CD4-positive, alpha-beta T cell (primary cell): ENCODE measurements at regions not wholly inside any gene's neighbourhood (a gene's known extent, or its start where the extent isn't known, plus 50 kb on each side); places are given as distances from the start of the nearest gene placed in this dataset.

Experiments
- ATAC-seq: fragments of 200-7000 bp; cut with Tn5 transposase; one replicate; pipeline ENCODE4 v1.10.0; 2022; ENCODE audit warnings: mild to moderate bottlenecking; ENCODE audit not compliant: poor library complexity
- CTCF ChIA-PET: fragments of 350-600 bp; sonication (Branson Sonifier 250); formaldehyde crosslinking; loops from one replicate; lab custom pipeline; 2021; ENCODE audit warnings: antibody characterized with exemption, inconsistent platforms; lab: Charles Lee
- POLR2A ChIA-PET: fragments of 350-600 bp; sonication (Branson Sonifier 250); formaldehyde crosslinking; loops from one replicate; lab custom pipeline; 2021; ENCODE audit warnings: antibody characterized with exemption, inconsistent platforms; lab: Charles Lee
- DNase-seq, 14 experiments: peaks; one replicate each; pipeline ENCODE4 v3.0.0-alpha.2; 2013 to 2020; ENCODE audit warnings: mixed read lengths in 2 of 14
- H3K27ac ChIP-seq, 2 donors: one replicate each; pipeline versions ENCODE4 v1.5.1 to v1.7.0; 2013; ENCODE audit warnings: low read length in 2 of 2, low read depth in 1 of 2, mild to moderate bottlenecking in 1 of 2
- H3K27me3 ChIP-seq, 2 experiments: 1 replicate in 1 of 2; 2 replicates in 1 of 2; pipeline versions ENCODE4 v1.6.1 to v1.7.0; 2013; ENCODE audit warnings: low read length in 2 of 2, control low read depth in 1 of 2, mild to moderate bottlenecking in 1 of 2, moderate library complexity in 1 of 2; ENCODE audit not compliant: insufficient read depth in 2 of 2, control insufficient read depth in 1 of 2
- H3K36me3 ChIP-seq: one replicate; pipeline ENCODE4 v1.6.1; 2013; ENCODE audit warnings: low read length, control low read depth; ENCODE audit not compliant: insufficient read depth
- H3K4me1 ChIP-seq: one replicate; pipeline ENCODE4 v1.6.1; 2013; ENCODE audit warnings: low read length, control low read depth; ENCODE audit not compliant: insufficient read depth
- H3K4me3 ChIP-seq: one replicate; pipeline ENCODE4 v1.5.1; 2013; ENCODE audit warnings: mild to moderate bottlenecking, low read length, moderate library complexity
- H3K9me3 ChIP-seq, 2 experiments: 1 replicate in 1 of 2; 2 replicates in 1 of 2; pipeline versions ENCODE4 v1.6.1 to v1.7.0; 2013; ENCODE audit warnings: low read length in 2 of 2, mild to moderate bottlenecking in 2 of 2, control low read depth in 1 of 2, moderate library complexity in 1 of 2; ENCODE audit not compliant: control insufficient read depth in 1 of 2, insufficient read depth in 1 of 2
- H3K27ac Mint-ChIP-seq: one replicate; pipeline ENCODE4 v1.8.0; 2020; ENCODE audit warnings: mixed read lengths
- H3K27me3 Mint-ChIP-seq: one replicate; pipeline ENCODE4 v1.8.0; 2021; ENCODE audit warnings: mixed read lengths
- H3K36me3 Mint-ChIP-seq: one replicate; pipeline ENCODE4 v1.8.0; 2021; ENCODE audit warnings: low read depth, mixed read lengths
- H3K4me1 Mint-ChIP-seq: one replicate; pipeline ENCODE4 v1.8.0; 2021; ENCODE audit warnings: low read depth, mixed read lengths
- H3K4me3 Mint-ChIP-seq: one replicate; pipeline ENCODE4 v1.8.0; 2020; ENCODE audit warnings: mild to moderate bottlenecking, mixed read lengths
- H3K9me3 Mint-ChIP-seq: one replicate; pipeline ENCODE4 v1.8.0; 2020; ENCODE audit warnings: mixed read lengths
- CTCF ChIP-seq: fragments of 200-600 bp; IDR thresholded peaks from one replicate; pipeline ENCODE4 v1.8.0; 2022; ENCODE audit warnings: antibody characterized with exemption, mild to moderate bottlenecking
- intact Hi-C, 2 experiments: fragments of 100-400 bp; cut with DNase I in 1 of 2; cut with micrococcal nuclease in 1 of 2; formaldehyde crosslinking; loops; one replicate each; pipeline versions ENCODE4 v1.15.1 to v1.9.0; 2023 to 2025; cut with DNase I, micrococcal nuclease

- Mint-ChIP-seq H3K36me3 (no peaks in the 10 kb centered on the region), H3K4me1 (no peaks in the 10 kb centered on the region), H3K9me3 (no peaks in the 10 kb centered on the region), H3K27me3 (no peaks in the 10 kb centered on the region), H3K27ac (no peak overlapping the region), H3K4me3 (no peak overlapping the region)
- Histone ChIP-seq H3K4me3 (no peak overlapping the region), H3K36me3 (no peaks in the 10 kb centered on the region), H3K4me1 (no peaks in the 10 kb centered on the region), H3K9me3 (no peaks in the 10 kb centered on the region), H3K27ac (no peak overlapping the region), H3K27me3 (no peaks in the 10 kb centered on the region)
- ATAC-seq (no peak), DNase-seq (no peak)
- CTCF ChIA-PET: no interaction called here
- POLR2A ChIA-PET: no interaction called here
- no peak for TF ChIP-seq CTCF
- intact Hi-C loops: no loop called here
Measured at GRCh38 chr5:57698802-57699201, 216.2 kb upstream of the ACTBL2 start.

GRCh38 chr5:57698086-57698485 lies 215.5 kb upstream of the ACTBL2 start:
- H3K27me3 Mint-ChIP-seq: no peaks in the 10 kb centered on the region
- no peaks in the 10 kb centered on the region for H3K36me3 ChIP-seq
- ATAC-seq (no peak), DNase-seq (no peak)
- intact Hi-C loops: no loop called here
- H3K4me1 ChIP-seq: no peaks in the 10 kb centered on the region
- ChIA-PET POLR2A (no interaction called here), CTCF (no interaction called here)
- TF ChIP-seq CTCF: no peak
- H3K27ac ChIP-seq: no peak overlapping the region
- H3K27ac Mint-ChIP-seq: no peak overlapping the region
- H3K9me3 ChIP-seq: no peaks in the 10 kb centered on the region
- no peaks in the 10 kb centered on the region for H3K36me3 Mint-ChIP-seq
- no peaks in the 10 kb centered on the region for H3K27me3 ChIP-seq
- no peaks in the 10 kb centered on the region for H3K4me1 Mint-ChIP-seq
- H3K9me3 Mint-ChIP-seq: no peaks in the 10 kb centered on the region
- no peak overlapping the region for H3K4me3 ChIP-seq
- no peak overlapping the region for H3K4me3 Mint-ChIP-seq

GRCh38 chr5:57696825-57697570 lies 214.4 kb upstream of the ACTBL2 start:
- H3K36me3 ChIP-seq: no peaks in the 10 kb centered on the region
- no peak overlapping the region for H3K4me3 Mint-ChIP-seq
- no peaks in the 10 kb centered on the region for H3K4me1 ChIP-seq
- no peaks in the 10 kb centered on the region for H3K27me3 Mint-ChIP-seq
- intact Hi-C loops: no loop called here
- H3K27ac Mint-ChIP-seq: no peak overlapping the region
- POLR2A ChIA-PET: no interaction called here
- H3K4me1 Mint-ChIP-seq: no peaks in the 10 kb centered on the region
- no peaks in the 10 kb centered on the region for H3K27me3 ChIP-seq
- no peaks in the 10 kb centered on the region for H3K36me3 Mint-ChIP-seq
- H3K9me3 Mint-ChIP-seq: no peaks in the 10 kb centered on the region
- no peak for TF ChIP-seq CTCF
- DNase-seq (no peak), ATAC-seq (no peak)
- no peak overlapping the region for H3K27ac ChIP-seq
- H3K9me3 ChIP-seq: no peaks in the 10 kb centered on the region
- CTCF ChIA-PET: no interaction called here
- H3K4me3 ChIP-seq: no peak overlapping the region
